HG03139 (cell line): ENCODE measurements at regions not wholly inside any gene's neighbourhood (a gene's known extent, or its start where the extent isn't known, plus 50 kb on each side); places are given as distances from the start of the nearest gene placed in this dataset.

Source experiments
- ATAC-seq: cut with Tn5 transposase; IDR thresholded peaks from one replicate; pipeline ENCODE4 v1.9.1; 2021; ENCODE audit not compliant: unreplicated experiment

DNA sequence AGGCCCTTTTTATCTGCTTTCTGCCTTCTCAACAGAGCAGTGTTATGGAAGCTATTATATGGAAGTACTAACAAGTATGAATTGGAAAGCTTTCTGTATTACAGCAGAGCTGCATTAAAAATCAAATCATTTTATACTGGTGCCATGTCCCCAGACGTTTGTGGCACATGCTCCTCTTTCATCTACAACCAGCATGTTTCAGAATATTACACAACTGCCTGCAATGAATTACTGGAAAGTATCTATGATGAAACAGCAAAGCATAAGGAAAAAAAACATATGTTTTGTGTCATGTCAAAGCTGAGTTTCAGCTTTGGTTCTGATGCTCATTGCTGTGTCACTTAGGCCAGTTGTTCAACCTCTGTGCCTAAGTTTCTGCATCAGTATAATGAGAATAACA is 576.8 kb downstream of the GBA3 start:
- no peak for ATAC-seq

DNA sequence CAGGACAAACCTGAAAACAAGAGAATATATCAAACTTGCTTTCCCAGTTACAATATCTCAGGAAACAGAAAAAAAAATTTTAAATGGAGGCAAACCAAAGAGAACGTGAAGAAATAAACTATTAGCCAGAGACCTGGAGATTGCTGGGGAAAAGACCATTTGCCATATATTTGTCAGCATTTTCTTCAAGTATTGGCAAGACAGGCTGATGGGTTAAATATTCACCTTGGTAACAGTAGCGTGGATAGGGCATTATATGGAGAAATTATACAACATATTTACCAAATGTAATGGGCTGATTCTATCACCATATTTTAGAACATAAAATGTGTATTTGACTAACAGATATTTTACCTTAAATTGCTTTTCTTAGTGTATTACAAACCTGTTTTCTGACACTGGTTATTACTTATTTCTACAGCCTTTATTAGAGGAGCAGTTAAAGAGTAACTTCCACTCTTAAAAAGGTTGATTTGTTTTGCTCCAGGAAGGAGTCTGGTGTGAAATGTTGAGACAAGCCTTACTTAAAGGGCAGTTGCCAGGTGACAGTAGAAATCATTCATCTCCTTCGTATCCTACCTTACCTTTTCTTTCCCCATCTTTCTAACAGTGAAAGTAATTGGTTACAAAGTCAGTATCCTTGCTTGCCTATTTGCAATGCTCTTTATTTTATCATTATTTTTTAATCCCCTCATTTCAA is 575.5 kb downstream of the GBA3 start:
- no peak for ATAC-seq

DNA sequence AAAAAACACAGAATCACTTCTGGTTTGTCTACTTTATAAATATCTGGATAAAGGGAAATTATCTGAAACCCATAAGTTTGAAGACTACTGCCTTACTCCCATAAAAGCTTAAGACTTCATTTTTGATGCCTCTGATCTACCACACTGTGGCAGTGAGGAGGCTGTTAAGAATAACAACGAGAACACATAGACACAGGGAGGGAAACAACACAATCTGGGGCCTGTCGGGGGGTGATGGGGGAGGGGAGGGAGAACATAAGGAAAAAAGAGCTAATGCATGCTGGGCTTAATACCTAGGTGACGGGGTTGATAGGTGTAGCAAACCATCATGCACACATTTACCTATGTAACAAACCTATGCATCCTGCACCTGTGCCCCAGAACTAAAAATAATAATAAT is 573.7 kb downstream of the GBA3 start:
- no peak for ATAC-seq

DNA sequence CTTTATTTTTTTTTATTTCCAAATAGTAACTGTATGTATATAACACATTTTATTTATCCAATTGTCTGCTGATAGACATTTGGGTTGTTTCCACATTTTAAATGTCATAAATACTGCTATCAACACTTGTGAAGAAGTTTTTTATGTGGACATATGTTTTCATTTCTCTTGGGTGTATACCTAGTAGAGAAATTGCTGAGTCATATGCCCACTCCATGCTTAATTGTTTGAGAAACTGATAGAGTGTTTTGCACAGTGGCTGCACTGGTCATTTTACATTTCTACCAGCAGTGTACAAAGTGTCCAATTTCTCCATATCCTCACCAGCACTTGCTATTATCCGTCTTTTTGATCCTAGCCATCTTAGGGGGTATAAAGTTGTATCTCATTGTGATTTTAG is 567.8 kb downstream of the GBA3 start:
- ATAC-seq = no peak

DNA sequence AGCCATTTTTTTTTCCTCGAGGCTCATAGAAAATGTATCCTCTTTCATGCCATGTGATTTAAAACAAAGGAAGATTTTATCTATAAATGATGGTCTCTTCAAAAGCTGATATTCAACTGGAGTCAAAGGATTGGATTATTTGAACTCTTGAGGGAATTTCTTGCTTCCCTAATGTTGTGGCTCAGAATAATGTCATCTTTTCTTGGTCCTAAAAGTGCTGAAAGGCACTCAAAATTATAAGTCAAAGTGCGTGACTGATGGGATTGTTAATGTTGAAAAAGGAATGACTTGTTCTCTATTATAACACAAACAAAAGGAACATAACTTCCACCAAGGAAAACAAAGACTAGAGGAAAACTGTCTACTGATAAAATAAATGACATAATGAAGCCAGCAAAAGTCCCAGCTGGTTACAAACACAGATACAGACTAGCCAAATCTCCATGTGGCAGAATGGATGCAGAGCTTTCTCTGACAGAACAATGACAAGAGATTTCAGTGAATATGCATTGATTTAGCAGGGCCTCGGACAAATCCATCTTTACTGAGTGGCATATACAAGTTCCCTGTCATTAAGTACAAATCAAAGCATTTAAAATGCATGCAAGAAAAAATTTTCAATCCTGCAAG is 552.6 kb downstream of the GBA3 start:
- ATAC-seq = no peak

DNA sequence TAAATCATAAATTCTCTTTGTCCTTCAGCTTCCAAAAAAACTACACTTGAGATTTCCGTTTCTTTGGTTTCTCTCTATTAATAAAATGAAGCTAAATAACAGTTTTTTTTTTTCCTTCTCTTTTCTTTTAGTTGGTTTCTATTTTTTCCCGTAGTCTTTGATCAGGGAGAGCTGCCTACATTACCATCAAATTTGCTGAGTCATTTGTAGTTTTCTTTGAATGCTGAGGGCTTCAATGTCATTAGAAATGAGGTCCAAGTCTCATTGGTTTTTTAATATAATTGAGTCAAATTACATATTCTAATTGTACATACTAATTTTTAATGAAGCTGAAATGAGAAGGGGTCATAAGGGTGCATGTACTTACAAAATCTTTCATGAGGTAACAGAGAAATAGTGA is 550.2 kb downstream of the GBA3 start:
- ATAC-seq = no peak

DNA sequence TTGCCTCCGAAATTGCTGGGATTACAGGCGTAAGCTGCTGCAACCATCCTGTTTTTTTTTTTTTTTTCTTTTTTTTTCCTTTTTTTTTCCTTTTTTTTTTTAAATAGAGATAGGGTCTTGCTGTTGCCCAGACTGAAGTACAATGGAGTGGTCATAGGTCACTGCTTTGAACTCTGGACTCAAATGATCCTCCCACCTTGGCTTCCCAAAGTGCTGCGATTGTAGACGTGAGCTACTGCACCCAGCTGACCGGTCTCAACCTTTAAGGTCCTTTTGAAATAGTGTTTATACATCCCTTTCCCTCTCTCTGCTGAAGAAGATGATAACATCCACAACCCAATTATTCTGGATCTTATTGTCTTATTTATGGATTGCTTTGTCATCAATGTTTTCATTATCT is 548.7 kb downstream of the GBA3 start:
- ATAC-seq = no peak

DNA sequence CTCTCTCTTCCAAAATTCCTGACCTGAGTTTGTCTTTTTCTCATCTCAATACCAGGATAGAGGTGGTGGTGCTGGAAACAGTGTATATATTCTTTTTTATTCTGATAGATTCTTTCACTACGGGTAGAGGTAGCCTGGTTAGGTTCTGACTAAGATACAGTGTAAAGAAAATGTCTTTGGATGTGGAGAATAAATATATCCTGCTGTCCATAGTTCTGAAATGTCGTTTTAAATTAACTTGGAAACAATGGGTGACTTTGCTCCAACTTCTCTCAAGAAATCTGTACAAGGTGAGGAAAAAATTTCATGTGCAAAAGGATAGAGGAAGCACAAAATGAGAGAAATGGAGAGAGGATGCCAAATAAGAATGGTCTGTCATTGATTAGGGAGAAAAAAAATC is 546.1 kb downstream of the GBA3 start:
- ATAC-seq = no peak

DNA sequence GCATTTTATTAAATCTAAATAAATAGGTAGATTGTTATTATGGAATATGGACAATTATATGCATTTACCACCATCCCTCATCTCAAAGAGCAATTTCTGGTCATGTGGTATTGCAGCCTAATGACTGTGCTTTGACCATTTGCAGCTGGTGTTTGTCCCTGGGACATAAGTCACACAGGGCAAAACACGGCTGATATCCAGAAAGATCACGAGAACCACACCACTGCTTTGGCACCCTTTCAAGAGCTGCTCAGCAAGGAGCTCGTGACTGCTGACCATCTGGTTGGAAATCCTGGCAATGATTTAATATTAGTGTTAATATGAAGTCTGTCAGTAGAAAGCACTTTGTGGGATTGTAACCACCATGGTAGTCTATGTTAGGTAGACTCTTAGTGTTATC is 545.0 kb downstream of the GBA3 start:
- no peak for ATAC-seq

DNA sequence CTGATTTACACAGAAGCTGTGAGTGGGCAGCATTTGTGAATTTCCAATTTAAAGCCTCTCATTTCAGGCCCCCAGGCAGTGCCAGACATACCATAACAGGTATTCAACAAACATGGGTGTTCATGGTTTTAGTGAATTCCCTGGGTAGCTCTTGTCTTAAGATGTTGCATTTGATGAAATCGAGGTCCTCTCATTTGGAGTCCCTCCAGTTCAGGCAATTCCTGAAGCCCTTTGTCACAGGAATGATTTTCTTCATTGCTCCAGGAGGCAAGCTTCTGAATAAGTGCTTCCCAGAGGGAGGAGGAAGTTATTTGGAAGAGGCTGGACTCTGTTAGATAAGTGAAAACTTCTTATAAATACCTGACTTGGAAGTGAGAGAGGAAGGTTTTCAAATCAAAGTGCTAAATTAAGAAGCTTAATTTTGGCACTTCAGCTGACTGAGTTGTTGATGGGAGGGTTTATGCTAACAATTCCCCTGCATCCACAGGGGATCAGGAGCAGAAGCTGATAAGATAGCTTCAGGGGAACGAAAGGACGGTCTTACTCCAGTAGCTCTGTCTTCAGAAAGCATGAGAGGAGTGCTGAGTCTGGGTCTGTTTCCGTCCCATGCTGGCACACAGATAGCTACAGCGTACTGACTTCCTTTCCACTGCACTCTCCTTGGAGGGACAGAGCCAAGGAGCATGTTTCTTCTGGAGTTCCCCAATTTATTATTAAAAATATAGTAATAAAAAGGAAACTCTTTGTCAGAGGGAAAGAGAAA is 543.1 kb downstream of the GBA3 start:
- ATAC-seq = no peak

DNA sequence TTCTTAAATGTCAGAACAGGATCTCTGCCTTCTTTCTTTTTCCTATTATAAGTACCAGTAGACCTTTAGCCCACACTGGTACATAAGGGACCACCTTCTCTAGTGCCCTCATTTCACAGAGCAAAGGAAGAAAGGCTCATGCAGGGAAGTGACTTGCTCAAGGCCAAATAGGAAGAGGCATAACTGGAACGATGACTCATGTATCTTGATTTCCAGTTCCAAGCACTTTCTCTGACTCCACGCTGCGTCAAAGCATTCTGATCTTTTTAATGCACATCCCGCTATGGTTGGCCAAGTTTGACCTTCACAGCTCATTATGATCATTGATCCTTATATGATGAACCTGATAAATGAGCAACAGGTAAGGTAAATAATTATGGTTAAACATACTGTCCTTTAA is 542.0 kb downstream of the GBA3 start:
- no peak for ATAC-seq

DNA sequence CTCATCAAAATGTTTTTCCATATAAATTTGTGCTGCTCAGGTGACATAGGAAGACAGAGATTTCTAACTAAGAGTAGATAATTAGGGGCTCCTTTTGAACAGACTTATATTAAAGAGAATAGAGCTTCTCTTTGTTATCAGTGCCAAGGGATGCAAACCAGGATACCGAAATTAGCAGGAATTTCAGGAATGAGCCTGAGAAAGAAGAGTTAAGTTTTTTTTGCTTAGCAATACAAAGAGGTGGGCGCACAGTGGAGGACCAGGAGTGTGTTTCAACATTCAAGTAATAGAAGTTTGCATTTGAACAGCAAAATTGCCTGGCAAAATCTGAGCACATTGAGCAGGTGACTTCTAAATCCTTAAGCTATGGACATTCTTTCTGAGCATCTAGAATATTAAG is 541.3 kb downstream of the GBA3 start:
- ATAC-seq = no peak

DNA sequence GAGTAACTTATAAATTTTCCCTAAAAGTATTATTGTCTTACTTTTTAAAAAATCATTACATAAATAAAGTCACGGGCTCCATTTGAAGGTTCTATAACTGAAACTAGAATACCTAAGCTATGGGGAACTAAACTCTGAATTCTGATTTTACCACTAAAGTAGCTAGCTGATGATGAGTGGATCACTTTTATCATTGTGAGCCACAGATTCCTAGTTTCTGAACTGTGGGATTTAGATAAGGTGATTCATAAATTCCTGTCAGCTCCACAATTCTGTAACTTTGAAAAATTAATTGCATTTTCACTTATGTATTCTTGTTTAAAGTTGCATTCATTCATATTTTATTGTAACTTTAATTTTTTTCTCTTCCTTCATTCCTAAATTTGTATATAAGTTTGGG is 540.9 kb downstream of the GBA3 start:
- ATAC-seq = no peak

DNA sequence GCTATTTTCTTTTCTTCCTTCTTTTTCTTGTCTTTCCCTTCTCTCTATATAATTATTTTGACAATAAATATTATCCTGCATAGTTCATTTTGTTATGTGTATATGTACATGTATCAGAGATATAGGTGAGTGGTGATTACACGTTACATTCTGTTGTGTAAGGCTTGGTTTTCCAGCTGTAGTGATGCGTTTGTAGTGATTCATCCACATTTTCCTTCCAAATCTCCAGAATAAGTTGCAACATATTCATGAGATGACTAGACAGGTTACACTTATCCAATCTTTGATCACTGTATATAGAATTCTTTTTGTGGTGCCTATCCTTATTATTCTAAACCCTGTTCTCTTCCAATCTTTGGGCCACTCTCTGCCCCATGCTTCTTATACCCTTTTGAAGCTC is 540.2 kb downstream of the GBA3 start:
- ATAC-seq = no peak

DNA sequence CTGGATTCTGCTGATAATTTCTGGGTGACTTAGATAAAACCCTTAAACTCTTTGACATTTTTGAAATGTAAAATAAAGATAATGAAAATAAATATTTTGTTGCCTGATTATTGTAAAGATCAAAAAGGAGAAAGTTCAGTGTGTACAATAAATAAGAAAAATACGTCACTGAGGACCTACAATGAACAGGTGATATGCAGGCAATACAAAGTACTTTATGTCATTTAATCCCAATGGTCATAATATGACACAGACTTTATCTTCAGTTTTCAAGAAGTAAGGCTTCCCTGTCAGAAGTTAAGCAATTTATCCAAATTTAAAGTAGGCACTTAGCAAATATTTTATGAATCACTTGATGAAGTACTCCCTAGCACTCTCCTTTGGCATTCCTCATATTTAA is 532.8 kb downstream of the GBA3 start:
- ATAC-seq = no peak

DNA sequence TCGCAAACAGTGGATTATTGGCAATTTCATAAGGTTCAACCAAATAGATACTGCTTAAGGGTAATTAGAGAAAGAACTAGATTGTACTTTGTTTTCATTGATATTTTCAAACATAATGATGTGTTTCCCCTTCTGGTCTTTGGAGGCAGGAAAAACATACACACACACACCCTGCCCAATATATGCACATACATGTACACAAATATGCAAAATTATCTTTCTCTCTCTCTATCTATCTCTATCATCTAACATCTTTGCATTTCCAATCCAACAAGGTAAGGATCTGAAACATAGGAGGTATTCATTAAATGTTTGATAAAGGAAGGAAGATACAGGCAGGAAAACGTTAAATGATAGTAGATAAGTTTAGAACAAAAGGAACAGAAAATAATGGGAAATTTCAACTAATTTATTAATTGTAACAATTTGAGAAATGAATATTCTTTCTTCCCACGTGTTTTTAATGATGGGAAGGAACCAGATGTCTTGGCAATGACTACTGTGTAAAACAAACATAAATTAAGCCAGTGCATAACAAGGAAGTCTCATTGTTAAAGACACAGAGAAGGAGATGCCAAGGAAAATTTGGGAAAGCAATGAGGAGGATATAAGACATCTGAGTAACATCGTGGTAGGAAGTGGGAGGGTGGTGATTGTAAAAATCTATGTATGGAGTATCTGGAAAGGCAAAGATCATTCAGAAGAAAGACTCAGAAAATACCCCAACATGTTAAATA is 532.1 kb downstream of the GBA3 start:
- ATAC-seq = no peak

DNA sequence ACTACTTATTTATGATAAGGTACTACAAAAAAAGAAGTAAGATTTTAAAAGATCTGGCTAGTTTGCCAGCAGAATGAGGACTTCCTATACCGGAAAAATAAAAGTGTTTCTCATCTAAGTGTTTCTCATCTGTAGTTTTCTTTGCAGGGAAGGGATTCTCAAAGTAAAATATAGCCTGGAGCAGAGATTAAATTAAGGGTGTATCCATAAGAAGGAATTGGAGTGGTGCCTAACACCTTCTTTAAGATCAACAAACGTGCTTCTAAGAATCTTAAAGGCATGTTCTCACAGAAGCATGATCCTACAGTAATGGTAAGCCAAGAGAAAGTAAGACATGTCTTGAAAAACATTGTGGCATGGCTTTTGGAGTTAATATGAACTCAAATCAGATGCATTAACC is 528.2 kb downstream of the GBA3 start:
- ATAC-seq = no peak

DNA sequence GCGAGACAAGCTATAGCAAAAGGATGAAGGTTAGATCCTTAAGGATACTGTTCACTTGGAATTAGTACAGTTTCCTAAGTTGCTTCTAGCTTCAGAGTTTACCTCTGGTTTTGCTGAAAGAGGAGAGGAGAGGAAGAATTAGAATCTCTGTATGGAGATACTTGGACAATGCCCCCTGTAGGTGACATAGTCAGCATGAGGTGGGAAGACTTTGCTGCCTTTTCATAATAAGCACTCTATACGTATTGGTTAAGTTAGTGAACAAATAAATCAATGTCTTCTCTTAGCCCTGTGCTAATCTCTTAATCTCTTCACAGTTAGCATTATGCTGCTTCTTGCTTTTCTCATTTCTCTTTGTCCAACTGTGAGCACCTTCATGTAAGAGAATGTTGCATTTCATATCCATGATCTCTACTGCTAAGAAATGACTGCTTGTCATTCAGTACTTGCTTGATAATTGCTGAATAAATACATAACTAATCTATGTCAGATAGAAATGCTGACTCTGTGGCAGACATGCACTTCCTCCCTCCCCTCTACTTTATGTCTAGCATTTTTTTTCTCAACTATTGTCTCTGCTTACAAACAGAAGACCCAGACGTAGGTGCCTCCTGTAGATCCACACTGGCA is 527.2 kb downstream of the GBA3 start:
- ATAC-seq = no peak

DNA sequence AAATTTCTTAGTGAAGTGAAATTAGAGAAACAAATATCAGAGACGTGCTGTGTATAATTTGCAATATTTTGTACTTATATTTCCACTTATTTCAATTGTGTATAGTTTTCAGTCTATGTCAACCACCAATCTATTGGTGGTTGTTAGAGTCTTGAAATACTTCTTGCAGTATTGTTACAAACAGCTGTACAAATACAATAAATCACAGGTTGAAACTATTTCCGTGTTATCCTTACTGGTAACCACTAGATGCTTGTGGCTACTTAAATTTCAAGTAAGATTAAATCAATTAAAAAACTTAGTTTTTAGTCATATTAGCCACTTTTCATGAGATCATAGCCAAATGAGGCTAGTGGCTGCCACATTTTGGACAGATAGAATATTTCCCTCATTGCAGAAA is 520.5 kb downstream of the GBA3 start:
- ATAC-seq = no peak

DNA sequence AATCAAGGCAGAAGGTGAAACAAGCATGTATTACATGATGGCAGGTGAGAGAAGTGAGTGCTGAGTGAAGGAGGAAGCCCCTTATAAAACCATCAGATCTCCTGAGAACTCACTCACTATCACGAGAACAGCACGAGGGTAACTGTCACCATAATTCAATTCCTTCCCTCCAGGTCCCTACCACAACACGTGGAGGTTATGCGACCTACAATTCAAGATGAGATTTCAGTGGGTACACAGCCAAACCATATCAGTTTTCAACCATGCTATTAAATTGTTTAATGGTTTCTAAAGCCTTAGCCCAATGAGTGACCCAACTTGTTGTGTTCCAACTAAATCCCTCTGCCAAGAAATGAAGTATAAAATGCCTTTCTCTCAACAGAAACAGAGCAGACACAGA is 519.8 kb downstream of the GBA3 start:
- ATAC-seq = no peak

DNA sequence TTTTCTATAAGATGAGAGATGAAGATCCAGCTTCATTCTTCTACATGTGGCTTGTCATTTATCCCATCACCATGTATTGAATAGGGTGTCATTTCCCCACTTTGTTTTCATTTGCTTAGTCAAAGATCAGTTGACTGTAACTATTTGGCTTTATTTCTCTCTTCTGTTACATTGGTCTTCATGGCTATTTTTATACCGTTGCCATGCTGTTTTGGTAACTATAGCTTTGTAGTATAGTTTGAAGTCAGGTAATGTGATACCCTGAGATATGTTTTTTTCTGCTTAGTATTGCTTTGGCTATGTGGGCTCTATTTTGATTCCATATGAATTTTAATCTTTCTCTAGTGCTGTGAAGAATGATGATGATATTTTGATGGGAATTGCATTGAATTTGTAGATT is 514.3 kb downstream of the GBA3 start:
- no peak for ATAC-seq
